ENCODE measurements at regions not wholly inside any gene's neighbourhood (a gene's known extent, or its start where the extent isn't known, plus 50 kb on each side); places are given as distances from the start of the nearest gene placed in this dataset.

- TF ChIP-seq ZNF629 (tag by site-specific recombination; IDR thresholded peaks at IDR 0.05) (no peak), SP2 (tag by site-specific recombination; IDR thresholded peaks at IDR 0.05) (no peak), CTCF (tag by site-specific recombination; IDR thresholded peaks at IDR 0.05) (no peak), ZBTB17 (tag by site-specific recombination; IDR thresholded peaks at IDR 0.05) (no peak), ZNF24 (tag by site-specific recombination; IDR thresholded peaks at IDR 0.05) (no peak), MEIS1 (CRISPR knock-in tag; IDR thresholded peaks at IDR 0.05; ENCODE audit: borderline replicate concordance) (no peak), KLF16 (tag by site-specific recombination; IDR thresholded peaks at IDR 0.05) (no peak), ZNF571 (tag by site-specific recombination; IDR thresholded peaks at IDR 0.05) (no peak), WT1 (tag by site-specific recombination; IDR thresholded peaks at IDR 0.05) (no peak), ZNF239 (tag by site-specific recombination; IDR thresholded peaks at IDR 0.05) (no peak)
- TF ChIP-seq, protein P1, sequence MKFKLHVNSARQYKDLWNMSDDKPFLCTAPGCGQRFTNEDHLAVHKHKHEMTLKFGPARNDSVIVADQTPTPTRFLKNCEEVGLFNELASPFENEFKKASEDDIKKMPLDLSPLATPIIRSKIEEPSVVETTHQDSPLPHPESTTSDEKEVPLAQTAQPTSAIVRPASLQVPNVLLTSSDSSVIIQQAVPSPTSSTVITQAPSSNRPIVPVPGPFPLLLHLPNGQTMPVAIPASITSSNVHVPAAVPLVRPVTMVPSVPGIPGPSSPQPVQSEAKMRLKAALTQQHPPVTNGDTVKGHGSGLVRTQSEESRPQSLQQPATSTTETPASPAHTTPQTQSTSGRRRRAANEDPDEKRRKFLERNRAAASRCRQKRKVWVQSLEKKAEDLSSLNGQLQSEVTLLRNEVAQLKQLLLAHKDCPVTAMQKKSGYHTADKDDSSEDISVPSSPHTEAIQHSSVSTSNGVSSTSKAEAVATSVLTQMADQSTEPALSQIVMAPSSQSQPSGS (tag by site-specific recombination; IDR thresholded peaks at IDR 0.05; ENCODE audit: low read depth) = no peak
- TF ChIP-seq, protein P2, sequence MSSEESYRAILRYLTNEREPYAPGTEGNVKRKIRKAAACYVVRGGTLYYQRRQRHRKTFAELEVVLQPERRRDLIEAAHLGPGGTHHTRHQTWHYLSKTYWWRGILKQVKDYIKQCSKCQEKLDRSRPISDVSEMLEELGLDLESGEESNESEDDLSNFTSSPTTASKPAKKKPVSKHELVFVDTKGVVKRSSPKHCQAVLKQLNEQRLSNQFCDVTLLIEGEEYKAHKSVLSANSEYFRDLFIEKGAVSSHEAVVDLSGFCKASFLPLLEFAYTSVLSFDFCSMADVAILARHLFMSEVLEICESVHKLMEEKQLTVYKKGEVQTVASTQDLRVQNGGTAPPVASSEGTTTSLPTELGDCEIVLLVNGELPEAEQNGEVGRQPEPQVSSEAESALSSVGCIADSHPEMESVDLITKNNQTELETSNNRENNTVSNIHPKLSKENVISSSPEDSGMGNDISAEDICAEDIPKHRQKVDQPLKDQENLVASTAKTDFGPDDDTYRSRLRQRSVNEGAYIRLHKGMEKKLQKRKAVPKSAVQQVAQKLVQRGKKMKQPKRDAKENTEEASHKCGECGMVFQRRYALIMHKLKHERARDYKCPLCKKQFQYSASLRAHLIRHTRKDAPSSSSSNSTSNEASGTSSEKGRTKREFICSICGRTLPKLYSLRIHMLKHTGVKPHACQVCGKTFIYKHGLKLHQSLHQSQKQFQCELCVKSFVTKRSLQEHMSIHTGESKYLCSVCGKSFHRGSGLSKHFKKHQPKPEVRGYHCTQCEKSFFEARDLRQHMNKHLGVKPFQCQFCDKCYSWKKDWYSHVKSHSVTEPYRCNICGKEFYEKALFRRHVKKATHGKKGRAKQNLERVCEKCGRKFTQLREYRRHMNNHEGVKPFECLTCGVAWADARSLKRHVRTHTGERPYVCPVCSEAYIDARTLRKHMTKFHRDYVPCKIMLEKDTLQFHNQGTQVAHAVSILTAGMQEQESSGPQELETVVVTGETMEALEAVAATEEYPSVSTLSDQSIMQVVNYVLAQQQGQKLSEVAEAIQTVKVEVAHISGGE (tag by site-specific recombination; conservative IDR thresholded peaks at IDR 0.05; ENCODE audit: low read depth) = no peak
These were observed 797.4 kb downstream of the RPS29 start for GRCh38 chr14:48788771-48789170.
